ENCODE measurements at regions not wholly inside any gene's neighbourhood (a gene's known extent, or its start where the extent isn't known, plus 50 kb on each side); places are given as distances from the start of the nearest gene placed in this dataset.

- TF ChIP-seq YY1 (IDR thresholded peaks at IDR 0.05) (no peak), CTCF (IDR thresholded peaks at IDR 0.05; ENCODE audit: low read depth, low read length, missing input control) (no peak), ATF3 (IDR thresholded peaks at IDR 0.05) (no peak)
Measured at GRCh38 chr5:166401391-166401790, 1890.1 kb upstream of the WWC1 start.

Data from liver (tissue), 3 donors.